ENCODE measurements at regions not wholly inside any gene's neighbourhood (a gene's known extent, or its start where the extent isn't known, plus 50 kb on each side); places are given as distances from the start of the nearest gene placed in this dataset.

DNA sequence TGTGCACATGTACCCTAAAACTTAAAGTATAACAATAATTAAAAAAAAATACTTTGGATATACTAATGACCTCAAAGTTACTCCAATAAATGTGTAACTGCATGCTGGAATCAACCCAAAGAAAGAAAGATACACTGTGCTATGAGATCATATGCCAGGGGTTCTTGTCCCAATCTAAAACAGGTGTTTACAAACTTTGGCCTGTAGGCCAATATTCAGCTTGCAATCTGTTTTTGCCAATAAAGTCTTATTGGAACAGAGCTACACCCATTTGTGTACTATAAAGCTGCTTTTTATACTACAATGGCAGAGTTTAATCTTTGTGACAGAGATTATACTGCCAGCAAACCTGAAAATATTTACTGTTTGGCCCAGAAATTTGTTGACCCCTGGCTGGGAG is 138.8 kb upstream of the AFF2 start:
- no peak for TF ChIP-seq EZH2 (IDR thresholded peaks at IDR 0.05; ENCODE audit: borderline replicate concordance, low read length)
- no peak for TF ChIP-seq CTCF (IDR thresholded peaks at IDR 0.05; ENCODE audit: low read length)

Data from OCI-LY1 (cell line).